HEK293T (cell line): ENCODE measurements at regions not wholly inside any gene's neighbourhood (a gene's known extent, or its start where the extent isn't known, plus 50 kb on each side); places are given as distances from the start of the nearest gene placed in this dataset.

ENCODE experiments used
- FOXA1 ChIP-seq: fragments of 450-650 bp; IDR thresholded peaks from 2 replicates; pipeline ENCODE4 v1.6.1; 2016; ENCODE audit warnings: mild to moderate bottlenecking
- FOXK2 ChIP-seq: fragments of 450-650 bp; IDR thresholded peaks from 2 replicates; pipeline ENCODE4 v1.6.1; 2016; ENCODE audit warnings: mild to moderate bottlenecking
- SP1 ChIP-seq: fragments of 450-650 bp; IDR thresholded peaks from 2 replicates; pipeline ENCODE4 v1.6.1; 2017
- SUZ12 ChIP-seq: fragments of 450-650 bp; IDR thresholded peaks from 2 replicates; pipeline ENCODE4 v1.6.1; 2016; ENCODE audit warnings: mild to moderate bottlenecking
- TARDBP ChIP-seq: fragments of 450-650 bp; IDR thresholded peaks from 2 replicates; pipeline ENCODE4 v1.6.1; 2016
- ZNF384 ChIP-seq: fragments of 450-650 bp; IDR thresholded peaks from 2 replicates; pipeline ENCODE4 v1.6.1; 2016

- no peak for TF ChIP-seq ZNF384
- no peak for TF ChIP-seq SP1
- no peak for TF ChIP-seq FOXK2
- TF ChIP-seq FOXA1: no peak
- TF ChIP-seq TARDBP: no peak
- no peak for TF ChIP-seq SUZ12
Measured at GRCh38 chr7:24063721-24064120, 220.3 kb upstream of the NPY start.
